K562 (cell line): ENCODE measurements at regions not wholly inside any gene's neighbourhood (a gene's known extent, or its start where the extent isn't known, plus 50 kb on each side); places are given as distances from the start of the nearest gene placed in this dataset.

Experiments used
- BCOR ChIP-seq: fragments of 450-650 bp; IDR thresholded peaks from 2 replicates; pipeline ENCODE4 v1.6.1; 2016
- BRF1 ChIP-seq: IDR thresholded peaks from 3 replicates; pipeline ENCODE4 v1.6.1; 2011; ENCODE audit warnings: borderline replicate concordance, mild to moderate bottlenecking; ENCODE audit not compliant: insufficient read length; ENCODE audit errors: extremely low read depth
- CBX3 ChIP-seq, 2 experiments: IDR thresholded peaks; 1 replicate in 1 of 2; 2 replicates in 1 of 2; pipeline ENCODE4 v1.6.1; 2012; ENCODE audit warnings: inconsistent platforms in 2 of 2, low read length in 2 of 2, borderline replicate concordance in 1 of 2, control low read depth in 1 of 2
- ETV1 ChIP-seq: fragments of 450-650 bp; conservative IDR thresholded peaks from 2 replicates; pipeline ENCODE4 v1.6.1; 2016; ENCODE audit warnings: missing genetic modification characterization, control low read depth, low read depth, missing compliant biosample characterization
- HDAC8 ChIP-seq: fragments of 450-650 bp; IDR thresholded peaks from 2 replicates; pipeline ENCODE4 v1.6.1; 2016; ENCODE audit warnings: mild to moderate bottlenecking, missing genetic modification characterization, moderate library complexity, missing compliant biosample characterization
- HMG20B ChIP-seq: fragments of 250-450 bp; sonication (Bioruptor Pico); IDR thresholded peaks from 2 replicates; pipeline ENCODE4 v1.5.0; 2021; ENCODE audit warnings: mild to moderate bottlenecking
- KLF1 ChIP-seq: fragments of 450-650 bp; IDR thresholded peaks from 2 replicates; pipeline ENCODE4 v1.6.1; 2016; ENCODE audit warnings: missing genetic modification characterization, missing compliant biosample characterization
- MCM5 ChIP-seq: fragments of 450-650 bp; IDR thresholded peaks from 2 replicates; pipeline ENCODE4 v1.6.1; 2016; ENCODE audit warnings: low read depth
- MEF2D ChIP-seq: conservative IDR thresholded peaks from 2 replicates; pipeline ENCODE4 v1.6.1; 2016; ENCODE audit warnings: low read depth, missing genetic modification characterization, missing compliant biosample characterization
- MTF1 ChIP-seq: fragments of 250-450 bp; sonication (Bioruptor Pico); IDR thresholded peaks from 2 replicates; pipeline ENCODE4 v1.9.0; 2021; ENCODE audit warnings: moderate library complexity, mild to moderate bottlenecking, inconsistent platforms, borderline replicate concordance
- RB1 ChIP-seq: fragments of 450-650 bp; IDR thresholded peaks from 2 replicates; pipeline ENCODE4 v1.6.1; 2017; ENCODE audit warnings: low read depth, mild to moderate bottlenecking
- RBM14 ChIP-seq: fragments of 200-400 bp; formaldehyde crosslinking; IDR thresholded peaks from 2 replicates; pipeline ENCODE4 v1.6.1; 2018; ENCODE audit warnings: low read depth, mild to moderate bottlenecking, low read length, moderate library complexity, borderline replicate concordance; ENCODE audit not compliant: insufficient read depth
- SIRT6 ChIP-seq: IDR thresholded peaks from one replicate; pipeline ENCODE4 v1.6.1; 2012; ENCODE audit warnings: low read depth, mild to moderate bottlenecking, control low read depth, inconsistent platforms, low read length, moderate library complexity
- SMARCE1 ChIP-seq: fragments of 450-650 bp; IDR thresholded peaks from 2 replicates; pipeline ENCODE4 v1.7.1; 2016; ENCODE audit warnings: mild to moderate bottlenecking
- TSC22D4 ChIP-seq: fragments of 450-650 bp; IDR thresholded peaks from 2 replicates; pipeline ENCODE4 v1.6.1; 2016; ENCODE audit warnings: missing genetic modification characterization, missing biosample characterization, control low read depth
- ZNF146 ChIP-seq: IDR thresholded peaks from one replicate; pipeline ENCODE4 v1.6.1; 2018; ENCODE audit warnings: missing compliant biosample characterization; ENCODE audit not compliant: unreplicated experiment
- ZNF184 ChIP-seq: sonication (generic); formaldehyde crosslinking; IDR thresholded peaks from 2 replicates; pipeline ENCODE4 v1.5.0; 2020; ENCODE audit warnings: missing genetic modification reagents
- ZNF253 ChIP-seq: fragments of 250-450 bp; sonication (Bioruptor Pico); conservative IDR thresholded peaks from 2 replicates; pipeline ENCODE4 v1.6.1; 2021; ENCODE audit warnings: mild to moderate bottlenecking
- ZNF277 ChIP-seq: fragments of 250-450 bp; sonication (Bioruptor Pico); IDR thresholded peaks from 2 replicates; pipeline ENCODE4 v1.8.0; 2022; ENCODE audit warnings: inconsistent platforms, mild to moderate bottlenecking, moderate library complexity, borderline replicate concordance
- ZNF280B ChIP-seq: fragments of 250-450 bp; sonication (Bioruptor Pico); IDR thresholded peaks from 2 replicates; pipeline ENCODE4 v1.5.1; 2021; ENCODE audit warnings: mild to moderate bottlenecking
- ZNF668 ChIP-seq: fragments of 250-450 bp; sonication (Bioruptor Pico); IDR thresholded peaks from 2 replicates; pipeline ENCODE4 v1.8.0; 2022; ENCODE audit warnings: mild to moderate bottlenecking, inconsistent platforms
- ZNF699 ChIP-seq: fragments of 250-450 bp; sonication (Bioruptor Pico); IDR thresholded peaks from 2 replicates; pipeline ENCODE4 v1.8.0; 2021; ENCODE audit warnings: mild to moderate bottlenecking, moderate library complexity; ENCODE audit not compliant: insufficient replicate concordance
- TF ChIP-seq, protein P1 (sequence below): sonication (generic); formaldehyde crosslinking; IDR thresholded peaks from 2 replicates; pipeline ENCODE4 v1.8.0; 2022; ENCODE audit warnings: mild to moderate bottlenecking, missing genetic modification reagents
- TF ChIP-seq, protein P2 (sequence below): fragments of 450-650 bp; formaldehyde crosslinking; IDR thresholded peaks from 2 replicates; pipeline ENCODE4 v1.4.0; 2020; ENCODE audit warnings: mild to moderate bottlenecking, moderate library complexity

DNA sequence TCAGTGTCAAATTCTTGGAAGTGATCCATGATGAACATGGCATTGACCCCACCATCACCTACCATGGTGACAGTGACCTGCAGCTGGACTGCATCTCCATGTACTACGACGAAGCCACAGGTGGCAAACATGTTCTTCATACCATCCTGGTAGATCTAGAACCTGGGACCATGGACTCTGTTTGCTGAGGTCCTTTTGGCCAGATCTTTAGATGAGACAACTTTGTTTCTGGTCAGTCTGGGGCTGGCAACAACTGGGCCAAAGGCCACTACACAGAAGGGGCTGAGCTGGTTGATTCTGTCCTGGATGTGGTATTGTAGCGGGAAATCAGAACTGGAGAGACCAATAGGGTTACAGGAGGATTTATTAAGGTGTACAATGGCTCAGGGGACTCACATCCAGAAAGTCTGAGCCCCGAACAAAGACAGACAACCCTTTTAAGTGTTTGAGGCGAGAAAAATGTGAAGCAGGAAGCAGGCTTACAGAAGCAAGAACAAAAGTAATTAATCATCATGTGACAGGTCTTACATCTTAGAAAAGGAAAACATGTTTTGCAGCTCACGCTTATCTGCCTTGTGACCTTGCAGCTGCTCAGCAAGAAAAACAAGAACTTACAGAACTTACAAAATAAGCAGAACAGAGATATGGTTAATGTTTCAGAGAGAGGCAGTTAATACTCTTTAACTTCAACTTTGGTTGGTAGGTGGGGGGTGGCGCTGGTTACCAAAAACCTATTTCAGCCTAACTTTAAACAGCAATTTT, 58.8 kb upstream of the MOCS1 start (continued):
- no peak for TF ChIP-seq ZNF146 (CRISPR knock-in tag)
- peak; percentile 86 for TF ChIP-seq MEF2D (tag)
- TF ChIP-seq, protein P1, sequence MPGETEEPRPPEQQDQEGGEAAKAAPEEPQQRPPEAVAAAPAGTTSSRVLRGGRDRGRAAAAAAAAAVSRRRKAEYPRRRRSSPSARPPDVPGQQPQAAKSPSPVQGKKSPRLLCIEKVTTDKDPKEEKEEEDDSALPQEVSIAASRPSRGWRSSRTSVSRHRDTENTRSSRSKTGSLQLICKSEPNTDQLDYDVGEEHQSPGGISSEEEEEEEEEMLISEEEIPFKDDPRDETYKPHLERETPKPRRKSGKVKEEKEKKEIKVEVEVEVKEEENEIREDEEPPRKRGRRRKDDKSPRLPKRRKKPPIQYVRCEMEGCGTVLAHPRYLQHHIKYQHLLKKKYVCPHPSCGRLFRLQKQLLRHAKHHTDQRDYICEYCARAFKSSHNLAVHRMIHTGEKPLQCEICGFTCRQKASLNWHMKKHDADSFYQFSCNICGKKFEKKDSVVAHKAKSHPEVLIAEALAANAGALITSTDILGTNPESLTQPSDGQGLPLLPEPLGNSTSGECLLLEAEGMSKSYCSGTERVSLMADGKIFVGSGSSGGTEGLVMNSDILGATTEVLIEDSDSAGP (CRISPR knock-in tag) = no peak
- TF ChIP-seq RB1 = no peak
- TF ChIP-seq KLF1 (tag) = peak; percentile 56
- TF ChIP-seq MTF1 (CRISPR knock-in tag) = no peak
- no peak for TF ChIP-seq TSC22D4 (tag)
- no peak for TF ChIP-seq BRF1
- TF ChIP-seq MCM5 = no peak
- TF ChIP-seq ZNF699 (CRISPR knock-in tag) = no peak
- TF ChIP-seq RBM14 = no peak
- TF ChIP-seq ZNF253 (CRISPR knock-in tag) = no peak
- peak; percentile 100 for TF ChIP-seq ZNF280B (CRISPR knock-in tag)
- no peak for TF ChIP-seq HMG20B (CRISPR knock-in tag)
- TF ChIP-seq ZNF277 (CRISPR knock-in tag) = no peak
- TF ChIP-seq SMARCE1 = peak; percentile 69; the same call in 1 of the 2 replicates
- no peak; the same call in 1 of the 2 replicates for TF ChIP-seq ZNF668 (CRISPR knock-in tag)
- TF ChIP-seq HDAC8 (tag) = peak; percentile 54; the same call in 1 of the 2 replicates
- peak; percentile 92 for TF ChIP-seq ETV1 (tag)
- TF ChIP-seq, protein P2, sequence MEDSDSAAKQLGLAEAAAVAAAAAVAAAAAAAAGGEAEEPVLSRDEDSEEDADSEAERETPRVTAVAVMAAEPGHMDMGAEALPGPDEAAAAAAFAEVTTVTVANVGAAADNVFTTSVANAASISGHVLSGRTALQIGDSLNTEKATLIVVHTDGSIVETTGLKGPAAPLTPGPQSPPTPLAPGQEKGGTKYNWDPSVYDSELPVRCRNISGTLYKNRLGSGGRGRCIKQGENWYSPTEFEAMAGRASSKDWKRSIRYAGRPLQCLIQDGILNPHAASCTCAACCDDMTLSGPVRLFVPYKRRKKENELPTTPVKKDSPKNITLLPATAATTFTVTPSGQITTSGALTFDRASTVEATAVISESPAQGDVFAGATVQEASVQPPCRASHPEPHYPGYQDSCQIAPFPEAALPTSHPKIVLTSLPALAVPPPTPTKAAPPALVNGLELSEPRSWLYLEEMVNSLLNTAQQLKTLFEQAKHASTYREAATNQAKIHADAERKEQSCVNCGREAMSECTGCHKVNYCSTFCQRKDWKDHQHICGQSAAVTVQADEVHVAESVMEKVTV (CRISPR knock-in tag) = peak; percentile 19; the same call in 1 of the 2 replicates
- peak; percentile 74 to 94 for TF ChIP-seq CBX3 (IDR thresholded peaks at IDR 0.05; ENCODE audit: borderline replicate concordance in 1 of 2, low read length in 2 of 2)
- no peak for TF ChIP-seq ZNF184 (CRISPR knock-in tag)
- TF ChIP-seq BCOR = no peak
- TF ChIP-seq SIRT6 = no peak
